HEK293 (cell line): ENCODE measurements at regions not wholly inside any gene's neighbourhood (a gene's known extent, or its start where the extent isn't known, plus 50 kb on each side); places are given as distances from the start of the nearest gene placed in this dataset.

Experiments used
- CTCF ChIA-PET: fragments of 350-600 bp; formaldehyde crosslinking; extraction: SDS; loops from one replicate; lab custom pipeline; 2021; ENCODE audit warnings: antibody characterized with exemption; lab: Yijun Ruan, JAX
- POLR2A ChIA-PET: fragments of 300-600 bp; formaldehyde crosslinking; extraction: SDS; loops from one replicate; lab custom pipeline; 2020; ENCODE audit warnings: antibody characterized with exemption, inconsistent platforms; lab: Yijun Ruan, JAX
- H3K27ac ChIP-seq: fragments of 200-500 bp; sonication (Bioruptor generic); 2 replicates; pipeline ENCODE4 v1.5.1; 2014; ENCODE audit warnings: low read depth, low read length, control low read depth, inconsistent platforms; ENCODE audit errors: extremely low read depth
- H3K36me3 ChIP-seq, 2 experiments: fragments of 200-500 bp in 1 of 2; sonication (Bioruptor generic) in 1 of 2; 1 replicate in 1 of 2; 2 replicates in 1 of 2; pipeline ENCODE4 v1.5.1; 2014 to 2017; ENCODE audit warnings: inconsistent platforms in 2 of 2, low read length in 2 of 2; ENCODE audit not compliant: control insufficient read depth in 2 of 2, insufficient read depth in 1 of 2
- H3K4me1 ChIP-seq: fragments of 200-500 bp; sonication (Bioruptor generic); 2 replicates; pipeline ENCODE4 v1.5.1; 2014; ENCODE audit warnings: mild to moderate bottlenecking, low read length, inconsistent platforms; ENCODE audit not compliant: control insufficient read depth, insufficient read depth
- H3K4me3 ChIP-seq: 2 replicates; pipeline ENCODE4 v1.5.1; 2011; ENCODE audit warnings: low read depth, mild to moderate bottlenecking, control low read depth, low read length, moderate library complexity
- H3K9me3 ChIP-seq: fragments of 200-500 bp; sonication (Bioruptor generic); 2 replicates; pipeline ENCODE4 v1.5.1; 2014; ENCODE audit warnings: low read depth, low read length, inconsistent platforms; ENCODE audit not compliant: control insufficient read depth, insufficient read depth
- CTCF ChIP-seq: fragments of 450-650 bp; formaldehyde crosslinking; IDR thresholded peaks from 2 replicates; pipeline ENCODE4 v1.5.1; 2016; ENCODE audit warnings: missing biosample characterization, missing genetic modification characterization
- GLI4 ChIP-seq: fragments of 450-650 bp; formaldehyde crosslinking; IDR thresholded peaks from 2 replicates; pipeline ENCODE4 v1.5.1; 2016; ENCODE audit warnings: missing biosample characterization, missing genetic modification characterization
- KLF1 ChIP-seq: fragments of 450-650 bp; formaldehyde crosslinking; IDR thresholded peaks from 2 replicates; pipeline ENCODE4 v1.5.1; 2016; ENCODE audit warnings: missing biosample characterization, missing genetic modification characterization
- KLF16 ChIP-seq: fragments of 450-650 bp; formaldehyde crosslinking; IDR thresholded peaks from 2 replicates; pipeline ENCODE4 v1.5.1; 2017; ENCODE audit warnings: missing biosample characterization, missing genetic modification characterization
- MZF1 ChIP-seq: fragments of 450-650 bp; formaldehyde crosslinking; IDR thresholded peaks from 2 replicates; pipeline ENCODE4 v1.5.1; 2017; ENCODE audit warnings: missing biosample characterization, missing genetic modification characterization, borderline replicate concordance
- PRDM4 ChIP-seq: fragments of 450-650 bp; formaldehyde crosslinking; IDR thresholded peaks from 2 replicates; pipeline ENCODE4 v1.5.1; 2017; ENCODE audit warnings: missing biosample characterization, missing genetic modification characterization
- ZBTB10 ChIP-seq: fragments of 450-650 bp; formaldehyde crosslinking; IDR thresholded peaks from 2 replicates; pipeline ENCODE4 v1.5.1; 2016; ENCODE audit warnings: missing biosample characterization, missing genetic modification characterization
- ZNF16 ChIP-seq: fragments of 450-650 bp; formaldehyde crosslinking; IDR thresholded peaks from 2 replicates; pipeline ENCODE4 v1.5.1; 2016; ENCODE audit warnings: low read depth, missing biosample characterization, missing genetic modification characterization
- ZNF280C ChIP-seq: fragments of 450-650 bp; formaldehyde crosslinking; IDR thresholded peaks from 2 replicates; pipeline ENCODE4 v1.5.1; 2016; ENCODE audit warnings: missing biosample characterization, missing genetic modification characterization
- ZNF311 ChIP-seq: fragments of 450-650 bp; formaldehyde crosslinking; IDR thresholded peaks from 2 replicates; pipeline ENCODE4 v1.5.1; 2017; ENCODE audit warnings: missing biosample characterization, missing genetic modification characterization, borderline replicate concordance
- ZNF423 ChIP-seq: fragments of 450-650 bp; formaldehyde crosslinking; IDR thresholded peaks from 2 replicates; pipeline ENCODE4 v1.5.1; 2016; ENCODE audit warnings: missing biosample characterization, missing genetic modification characterization
- ZNF510 ChIP-seq: fragments of 450-650 bp; formaldehyde crosslinking; IDR thresholded peaks from 2 replicates; pipeline ENCODE4 v1.5.1; 2018; ENCODE audit warnings: mild to moderate bottlenecking, missing genetic modification characterization, missing biosample characterization; ENCODE audit not compliant: insufficient replicate concordance
- ZNF521 ChIP-seq: fragments of 450-650 bp; formaldehyde crosslinking; IDR thresholded peaks from 2 replicates; pipeline ENCODE4 v1.5.1; 2017; ENCODE audit warnings: missing biosample characterization, mild to moderate bottlenecking, missing genetic modification characterization
- ZNF660 ChIP-seq: fragments of 450-650 bp; IDR thresholded peaks from 2 replicates; pipeline ENCODE4 v1.5.1; 2018; ENCODE audit warnings: missing biosample characterization, mild to moderate bottlenecking, missing genetic modification characterization
- ZNF777 ChIP-seq: fragments of 450-650 bp; formaldehyde crosslinking; IDR thresholded peaks from 2 replicates; pipeline ENCODE4 v1.5.1; 2017; ENCODE audit warnings: missing biosample characterization, missing genetic modification characterization, borderline replicate concordance
- ZNF843 ChIP-seq: fragments of 450-650 bp; formaldehyde crosslinking; IDR thresholded peaks from 2 replicates; pipeline ENCODE4 v1.5.1; 2016; ENCODE audit warnings: missing biosample characterization, missing genetic modification characterization
- ZSCAN30 ChIP-seq: fragments of 450-650 bp; IDR thresholded peaks from 2 replicates; pipeline ENCODE4 v1.5.1; 2018; ENCODE audit warnings: missing biosample characterization, mild to moderate bottlenecking, missing genetic modification characterization, moderate library complexity

GRCh38 chr11:95559899-95560298, 229.7 kb downstream of the FAM76B start (continued):
- no peak for TF ChIP-seq ZNF311 (tag by site-specific recombination)
- no peak for TF ChIP-seq ZBTB10 (tag by site-specific recombination)
- no peak for TF ChIP-seq KLF16 (tag by site-specific recombination)
- TF ChIP-seq ZNF777 (tag by site-specific recombination) = no peak
- no peak for TF ChIP-seq GLI4 (tag by site-specific recombination)
- TF ChIP-seq ZNF423 (tag by site-specific recombination) = no peak
- no peak for TF ChIP-seq ZNF660
- no peak for TF ChIP-seq ZNF16 (tag by site-specific recombination)
- no peak for TF ChIP-seq ZNF843 (tag by site-specific recombination)

- no peaks in the 10 kb centered on the region for H3K9me3 ChIP-seq
- H3K36me3 ChIP-seq = no peaks in the 10 kb centered on the region
- H3K4me3 ChIP-seq = no peak overlapping the region
- H3K4me1 ChIP-seq = no peaks in the 10 kb centered on the region
- CTCF ChIA-PET = interaction anchor here (0.7 kb wide), 1 partner anchor 318 kb away, joined by 3 read pairs; no protein-coding TSS in a partner anchor
- POLR2A ChIA-PET = no interaction called here
- no peak overlapping the region for H3K27ac ChIP-seq
- no peak for TF ChIP-seq GLI4 (tag by site-specific recombination)
- TF ChIP-seq MZF1 (tag by site-specific recombination) = no peak
- TF ChIP-seq CTCF (tag by site-specific recombination) = no peak
- TF ChIP-seq ZNF521 (tag by site-specific recombination) = no peak
- no peak for TF ChIP-seq ZNF510
- no peak for TF ChIP-seq PRDM4
- no peak for TF ChIP-seq KLF1
Measured at GRCh38 chr11:95557376-95557775, 232.2 kb downstream of the FAM76B start.

GRCh38 chr11:95556342-95557163, 233.0 kb downstream of the FAM76B start:
- Histone ChIP-seq H3K4me3 (no peak overlapping the region), H3K36me3 (no peaks in the 10 kb centered on the region), H3K4me1 (no peaks in the 10 kb centered on the region), H3K27ac (no peak overlapping the region), H3K9me3 (no peaks in the 10 kb centered on the region)
- ChIA-PET POLR2A (no interaction called here), CTCF (interaction anchor here (0.7 kb wide), 1 partner anchor 317 kb away, joined by 3 read pairs; no protein-coding TSS in a partner anchor)
- no peak for TF ChIP-seq ZNF521 (tag by site-specific recombination)
- no peak for TF ChIP-seq ZNF280C (tag by site-specific recombination)
- no peak for TF ChIP-seq ZSCAN30 (tag by site-specific recombination)
